K562 (cell line): ENCODE measurements at regions not wholly inside any gene's neighbourhood (a gene's known extent, or its start where the extent isn't known, plus 50 kb on each side); places are given as distances from the start of the nearest gene placed in this dataset.

ENCODE experiments used
- ATAC-seq: fragments of 200-7000 bp; cut with Tn5 transposase; 3 replicates; pipeline ENCODE4 v1.9.1; 2020; ENCODE audit warnings: moderate library complexity
- BruUV-seq: library from RNA; stranded (reverse); fragments of 400-500 nt; replicated peaks from 2 replicates; lab custom pipeline; 2021; lab: Mats Ljungman, UMichigan
- CTCF ChIA-PET: fragments of 300-600 bp; formaldehyde crosslinking; extraction: SDS; loops from one replicate; lab custom pipeline; 2021; ENCODE audit warnings: low intra/inter-chr PET ratio; lab: Yijun Ruan, JAX
- POLR2A ChIA-PET: fragments of 300-600, 350-650 bp; sonication (Branson Sonifier 250); formaldehyde crosslinking; extraction: SDS; loops from one replicate; lab custom pipeline; 2021; ENCODE audit warnings: antibody characterized with exemption, inconsistent platforms; lab: Yijun Ruan, JAX
- DNase-seq, 4 experiments: peaks; one replicate each; pipeline versions ENCODE4 v3.0.0 to v3.0.0-alpha.2; 2011 to 2018; ENCODE audit warnings: low spot score in 3 of 4, mixed read lengths in 3 of 4; ENCODE audit errors: extremely low read depth in 1 of 4
- FAIRE-seq: peaks from 2 replicates; lab custom pipeline; 2011; peaks lifted over from hg19 to GRCh38; lab: Jason Lieb, UNC
- H2AFZ ChIP-seq: 2 replicates; pipeline ENCODE4 v1.6.0; 2011; ENCODE audit warnings: low read depth, low read length, control low read depth, inconsistent platforms
- H3K27ac ChIP-seq: fragments of 200-600 bp; 3 replicates; pipeline ENCODE4 v1.8.0; 2011; ENCODE audit warnings: low read depth, mild to moderate bottlenecking, control low read depth, inconsistent platforms, low read length, moderate library complexity, mixed read lengths; ENCODE audit errors: extremely low read depth
- H3K27me3 ChIP-seq, 2 experiments: fragments of 300-600 bp in 1 of 2; 2 replicates in 1 of 2; 3 replicates in 1 of 2; pipeline versions ENCODE4 v1.6.0 to v1.8.0; 2011; ENCODE audit warnings: inconsistent platforms in 2 of 2, low read length in 2 of 2, mild to moderate bottlenecking in 1 of 2, mixed read lengths in 1 of 2, moderate library complexity in 1 of 2; ENCODE audit not compliant: control insufficient read depth in 2 of 2, insufficient read depth in 2 of 2
- H3K36me3 ChIP-seq: fragments of 300-600 bp; 3 replicates; pipeline ENCODE4 v1.8.0; 2011; ENCODE audit warnings: mild to moderate bottlenecking, low read length, inconsistent platforms; ENCODE audit not compliant: control insufficient read depth, insufficient read depth
- H3K4me1 ChIP-seq, 2 experiments: fragments of 200-600 bp in 1 of 2; replicated peaks in 1 of 2; 2 replicates in 1 of 2; 3 replicates in 1 of 2; pipeline versions ENCODE4 v1.5.1 to v1.8.0; 2011; ENCODE audit warnings: inconsistent platforms in 2 of 2, low read length in 2 of 2, mild to moderate bottlenecking in 1 of 2, mixed read lengths in 1 of 2, moderate library complexity in 1 of 2; ENCODE audit not compliant: control insufficient read depth in 2 of 2, insufficient read depth in 2 of 2
- H3K4me2 ChIP-seq: 2 replicates; pipeline ENCODE4 v1.6.1; 2011; ENCODE audit warnings: low read length, control low read depth, inconsistent platforms, mixed read lengths; ENCODE audit not compliant: insufficient read depth
- H3K4me3 ChIP-seq: fragments of 200-600 bp; sonication (generic), shearing (Covaris generic); 2 replicates; pipeline ENCODE4 v1.5.1; 2016; ENCODE audit warnings: control low read depth, inconsistent platforms
- H3K79me2 ChIP-seq: fragments of 200-600 bp; 3 replicates; pipeline ENCODE4 v1.8.0; 2011; ENCODE audit warnings: low read length, inconsistent platforms; ENCODE audit not compliant: control insufficient read depth, insufficient read depth
- H3K9ac ChIP-seq, 2 experiments: 2 replicates each; pipeline versions ENCODE4 v1.6.0 to v1.6.1; 2011; ENCODE audit warnings: low read depth in 2 of 2, low read length in 2 of 2, control low read depth in 1 of 2, inconsistent platforms in 1 of 2, mild to moderate bottlenecking in 1 of 2, mixed read lengths in 1 of 2; ENCODE audit not compliant: insufficient read depth in 1 of 2
- H3K9me1 ChIP-seq: one replicate; pipeline ENCODE4 v1.6.0; 2011; ENCODE audit warnings: inconsistent platforms, mild to moderate bottlenecking, low read length, moderate library complexity; ENCODE audit not compliant: control insufficient read depth, insufficient read depth
- H3K9me3 ChIP-seq: replicated peaks from 2 replicates; pipeline ENCODE4 v1.5.1; 2011; ENCODE audit warnings: low read depth, low read length, inconsistent platforms; ENCODE audit not compliant: control insufficient read depth, insufficient read depth
- H4K20me1 ChIP-seq: replicated peaks from 2 replicates; pipeline ENCODE4 v1.6.1; 2011; ENCODE audit warnings: low read length, inconsistent platforms, mixed read lengths; ENCODE audit not compliant: control insufficient read depth, insufficient read depth
- CBX1 ChIP-seq: sonication (generic); IDR thresholded peaks from 2 replicates; pipeline ENCODE4 v1.6.1; 2016; ENCODE audit warnings: antibody characterized with exemption, low read depth, mild to moderate bottlenecking
- CTBP1 ChIP-seq: fragments of 450-650 bp; IDR thresholded peaks from 2 replicates; pipeline ENCODE4 v1.6.1; 2016; ENCODE audit warnings: borderline replicate concordance
- DACH1 ChIP-seq: fragments of 450-650 bp; IDR thresholded peaks from 2 replicates; pipeline ENCODE4 v1.6.1; 2018; ENCODE audit not compliant: partially characterized antibody
- ESRRA ChIP-seq: fragments of 450-650 bp; IDR thresholded peaks from 2 replicates; pipeline ENCODE4 v1.6.1; 2014; ENCODE audit warnings: low read depth, mild to moderate bottlenecking, moderate library complexity, borderline replicate concordance
- JUNB ChIP-seq: fragments of 450-650 bp; formaldehyde crosslinking; conservative IDR thresholded peaks from 2 replicates; pipeline ENCODE4 v1.4.0; 2020; ENCODE audit warnings: mild to moderate bottlenecking
- KLF16 ChIP-seq: IDR thresholded peaks from 2 replicates; pipeline ENCODE4 v1.6.1; 2016; ENCODE audit warnings: antibody characterized with exemption
- MCM5 ChIP-seq: fragments of 450-650 bp; IDR thresholded peaks from 2 replicates; pipeline ENCODE4 v1.6.1; 2016; ENCODE audit warnings: low read depth
- RBM15 ChIP-seq: fragments of 200-400 bp; formaldehyde crosslinking; IDR thresholded peaks from 2 replicates; pipeline ENCODE4 v1.6.1; 2018; ENCODE audit warnings: mild to moderate bottlenecking, low read length, moderate library complexity; ENCODE audit not compliant: insufficient read depth
- SOX6 ChIP-seq: fragments of 450-650 bp; IDR thresholded peaks from 2 replicates; pipeline ENCODE4 v1.6.1; 2014; ENCODE audit warnings: mild to moderate bottlenecking
- TAF7 ChIP-seq: fragments of 450-650 bp; IDR thresholded peaks from 2 replicates; pipeline ENCODE4 v1.6.1; 2016; ENCODE audit warnings: missing genetic modification characterization, missing compliant biosample characterization
- ZBED1 ChIP-seq: IDR thresholded peaks from 2 replicates; pipeline ENCODE4 v1.6.1; 2014
- ZC3H4 ChIP-seq: sonication (generic); formaldehyde crosslinking; IDR thresholded peaks from 2 replicates; pipeline ENCODE4 v1.9.0; 2021; ENCODE audit warnings: missing genetic modification reagents, borderline replicate concordance
- WGBS: fragments of 100-300 bp; shearing (Covaris generic); methylation state at CpG from one replicate; pipeline ENCODE4 v1.1.6; 2016; ENCODE audit warnings: low coverage, mixed read lengths; ENCODE audit not compliant: insufficient coverage; ENCODE audit errors: missing lambda C conversion rate; 5-methylcytosine and 5-hydroxymethylcytosine counted together
- in situ Hi-C: fragments of 300-500 bp; cut with MboI; formaldehyde crosslinking; loops from 4 replicates; pipeline ENCODE4 v1.15.0; 2018; ENCODE audit warnings: inconsistent platforms, mixed read lengths
- intact Hi-C: fragments of 100-400 bp; cut with micrococcal nuclease; formaldehyde crosslinking; loops from 2 replicates; pipeline ENCODE4 v1.14.2; 2022
- TF ChIP-seq, protein P1 (sequence below): fragments of 250-450 bp; sonication (Bioruptor Pico); IDR thresholded peaks from 2 replicates; pipeline ENCODE4 v1.8.0; 2022; ENCODE audit warnings: moderate library complexity, mild to moderate bottlenecking, inconsistent platforms

DNA sequence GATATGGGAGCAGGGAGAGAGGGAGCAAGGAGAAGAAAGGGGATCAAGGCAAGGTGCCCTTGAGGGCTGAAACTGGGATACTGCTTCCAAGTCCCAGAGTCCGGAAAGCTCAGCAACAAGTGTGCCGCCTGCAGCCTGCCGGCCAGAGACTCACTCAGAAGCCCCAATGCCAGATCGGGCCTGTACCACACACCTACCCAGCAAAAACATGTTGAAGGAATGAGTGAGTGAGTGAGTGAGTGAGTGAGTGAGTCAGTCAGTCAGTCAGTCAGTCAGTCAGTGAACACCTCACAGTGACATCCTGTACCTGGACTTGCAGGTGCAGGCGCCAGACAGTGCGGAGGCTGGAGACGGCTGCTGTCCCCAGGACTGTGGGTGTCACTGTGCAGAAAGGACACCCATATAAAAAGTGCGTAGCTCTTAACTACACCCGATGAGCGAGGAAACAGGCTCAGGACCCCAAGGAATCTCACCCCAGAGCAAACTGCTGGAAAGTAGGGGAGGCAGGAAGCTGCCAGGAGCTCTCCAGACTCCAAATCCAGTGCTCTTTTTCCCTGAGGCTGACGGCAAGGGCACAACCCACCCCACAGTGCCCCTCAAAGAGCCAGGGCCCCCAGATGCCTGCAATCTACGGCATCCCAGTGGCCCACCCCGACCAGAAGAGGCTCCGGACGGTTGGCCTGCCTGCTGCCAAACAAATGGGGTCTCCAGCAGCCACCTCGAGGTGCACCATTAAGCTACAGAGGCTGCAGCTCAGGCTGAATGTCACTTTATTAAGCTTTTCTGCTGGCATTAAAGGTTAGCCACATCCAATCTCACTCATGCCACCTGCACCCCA, 261.7 kb downstream of the NPHP4 start:
- FAIRE-seq: no peak
- POLR2A ChIA-PET: no interaction called here

More for the DNA sequence above, 261.7 kb downstream of the NPHP4 start:
- TF ChIP-seq SOX6 (no peak), ESRRA (no peak), ZC3H4 (CRISPR knock-in tag) (no peak), ZBED1 (no peak), CTBP1 (no peak), JUNB (no peak), RBM15 (no peak), MCM5 (no peak), CBX1 (no peak), KLF16 (no peak), DACH1 (no peak), TAF7 (tag) (no peak)
- TF ChIP-seq, protein P1, sequence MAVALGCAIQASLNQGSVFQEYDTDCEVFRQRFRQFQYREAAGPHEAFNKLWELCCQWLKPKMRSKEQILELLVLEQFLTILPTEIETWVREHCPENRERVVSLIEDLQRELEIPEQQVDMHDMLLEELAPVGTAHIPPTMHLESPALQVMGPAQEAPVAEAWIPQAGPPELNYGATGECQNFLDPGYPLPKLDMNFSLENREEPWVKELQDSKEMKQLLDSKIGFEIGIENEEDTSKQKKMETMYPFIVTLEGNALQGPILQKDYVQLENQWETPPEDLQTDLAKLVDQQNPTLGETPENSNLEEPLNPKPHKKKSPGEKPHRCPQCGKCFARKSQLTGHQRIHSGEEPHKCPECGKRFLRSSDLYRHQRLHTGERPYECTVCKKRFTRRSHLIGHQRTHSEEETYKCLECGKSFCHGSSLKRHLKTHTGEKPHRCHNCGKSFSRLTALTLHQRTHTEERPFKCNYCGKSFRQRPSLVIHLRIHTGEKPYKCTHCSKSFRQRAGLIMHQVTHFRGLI (CRISPR knock-in tag): no peak
- Histone ChIP-seq H3K9ac (no peak overlapping the region), H3K4me1 (no peaks in the 10 kb centered on the region), H4K20me1 (0 out of 2 replicates have a peak, but pooled peaks cover 6% of the 10 kb centered on the region), H3K9me3 (no peaks in the 10 kb centered on the region), H3K36me3 (no peaks in the 10 kb centered on the region), H3K4me3 (no peak overlapping the region), H3K4me2 (no peak overlapping the region), H3K9me1 (no peaks in the 10 kb centered on the region), H3K27me3 (peaks cover 3 to 30% of the 10 kb centered on the region in 2 experiments; a peak in 3 of 5 replicates), H3K79me2 (no peaks in the 10 kb centered on the region), H3K27ac (no peak overlapping the region), H2AFZ (no peak overlapping the region)
- no TSS peak for BruUV-seq
- ATAC-seq: no peak
- WGBS: 2% methylated on average over 16 of the region's 16 CpGs
- no peak for DNase-seq
- in situ Hi-C loops (no loop called here), intact Hi-C loops (no loop called here)
- CTCF ChIA-PET: no interaction called here
